ENCODE measurements at regions not wholly inside any gene's neighbourhood (a gene's known extent, or its start where the extent isn't known, plus 50 kb on each side); places are given as distances from the start of the nearest gene placed in this dataset.
"Not testable (repeated sequence)": the region's sequence is repeated elsewhere in the genome, so short reads cannot be mapped to it uniquely, and the experiment has no call there.

GRCh38 chr13:55632402-55632801 is 1508.3 kb upstream of the PRR20A start:
- no peak for DNase-seq (ENCODE audit: low read depth in 2 of 2)
- no peak overlapping the region for H3K4me3 ChIP-seq (replicated peaks in 1 of 2; ENCODE audit: low read depth in 2 of 2, low read length in 2 of 2)
- no peak for TF ChIP-seq CTCF (IDR thresholded peaks at IDR 0.05; ENCODE audit: low read depth, low read length)

GRCh38 chr13:55649485-55649884 is 1491.2 kb upstream of the PRR20A start:
- DNase-seq (ENCODE audit: low read depth in 2 of 2) = no peak
- TF ChIP-seq CTCF (IDR thresholded peaks at IDR 0.05; ENCODE audit: low read depth, low read length) = no peak
- H3K4me3 ChIP-seq (replicated peaks in 1 of 2; ENCODE audit: low read depth in 2 of 2, low read length in 2 of 2) = no peak overlapping the region

GRCh38 chr13:55652657-55653056 is 1488.1 kb upstream of the PRR20A start:
- no peak for TF ChIP-seq CTCF (IDR thresholded peaks at IDR 0.05; ENCODE audit: low read depth, low read length)
- no peak for DNase-seq (ENCODE audit: low read depth in 2 of 2)
- H3K4me3 ChIP-seq (replicated peaks in 1 of 2; ENCODE audit: low read depth in 2 of 2, low read length in 2 of 2) = no peak overlapping the region

GRCh38 chr13:55653497-55653896 is 1487.2 kb upstream of the PRR20A start:
- TF ChIP-seq CTCF (IDR thresholded peaks at IDR 0.05; ENCODE audit: low read depth, low read length) = no peak
- no peak for DNase-seq (ENCODE audit: low read depth in 2 of 2)
- no peak overlapping the region for H3K4me3 ChIP-seq (replicated peaks in 1 of 2; ENCODE audit: low read depth in 2 of 2, low read length in 2 of 2)

- TF ChIP-seq CTCF (IDR thresholded peaks at IDR 0.05; ENCODE audit: low read depth, low read length) = no peak
- DNase-seq (ENCODE audit: low read depth in 2 of 2) = no peak
- no peak overlapping the region for H3K4me3 ChIP-seq (replicated peaks in 1 of 2; ENCODE audit: low read depth in 2 of 2, low read length in 2 of 2)
These were observed 1486.5 kb upstream of the PRR20A start for GRCh38 chr13:55654243-55654642.

- H3K4me3 ChIP-seq (replicated peaks in 1 of 2; ENCODE audit: low read depth in 2 of 2, low read length in 2 of 2); DNase-seq (ENCODE audit: low read depth in 2 of 2): not testable (repeated sequence)
These were observed 1480.5 kb upstream of the PRR20A start for GRCh38 chr13:55660264-55660663.

GRCh38 chr13:55660851-55661250 is 1479.9 kb upstream of the PRR20A start:
- no peak for DNase-seq (ENCODE audit: low read depth in 2 of 2)
- TF ChIP-seq CTCF (IDR thresholded peaks at IDR 0.05; ENCODE audit: low read depth, low read length) = no peak
- no peak overlapping the region for H3K4me3 ChIP-seq (replicated peaks in 1 of 2; ENCODE audit: low read depth in 2 of 2, low read length in 2 of 2)

Measured in cardiac fibroblast (primary cell).